ENCODE measurements at regions not wholly inside any gene's neighbourhood (a gene's known extent, or its start where the extent isn't known, plus 50 kb on each side); places are given as distances from the start of the nearest gene placed in this dataset.
"Not testable (repeated sequence)": the region's sequence is repeated elsewhere in the genome, so short reads cannot be mapped to it uniquely, and the experiment has no call there.

- DNase-seq: no peak
These were observed 62.0 kb downstream of the SKIDA1 start for GRCh38 chr10:21463436-21463835.

DNA sequence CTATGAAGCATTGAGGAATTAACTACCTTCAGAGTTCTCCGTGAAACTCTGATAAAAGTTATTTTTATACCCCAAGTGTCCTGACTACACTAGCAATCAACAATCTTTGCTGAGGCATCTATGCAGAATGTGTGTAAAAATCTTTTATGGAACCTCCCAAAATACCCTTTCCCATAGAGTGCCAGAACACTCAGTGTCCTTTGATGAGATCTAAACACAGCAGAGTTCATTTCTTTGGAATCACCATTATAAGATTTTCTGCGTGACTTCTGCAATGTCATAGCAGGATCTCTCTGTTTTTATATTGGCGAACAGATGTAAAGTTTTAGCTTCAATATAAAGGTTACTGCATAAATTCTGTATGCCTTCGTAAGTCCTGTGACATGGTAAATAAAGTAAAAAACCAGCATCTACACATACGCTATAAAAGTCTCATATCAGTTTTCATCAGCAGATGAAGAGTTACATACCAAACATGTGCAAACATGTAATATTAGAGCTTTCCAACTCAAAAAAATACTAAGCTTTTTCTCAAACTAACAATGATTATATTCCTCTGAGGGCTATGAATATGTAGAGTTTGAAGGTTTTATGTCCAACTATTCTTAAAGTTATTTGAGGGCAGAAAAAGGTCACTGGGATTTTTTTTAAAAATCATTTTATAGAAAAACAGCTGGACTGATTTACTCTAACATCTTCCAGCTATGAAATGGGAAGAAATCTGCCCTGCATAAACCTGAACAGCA is 67.2 kb downstream of the SKIDA1 start:
- no peak for DNase-seq

DNA sequence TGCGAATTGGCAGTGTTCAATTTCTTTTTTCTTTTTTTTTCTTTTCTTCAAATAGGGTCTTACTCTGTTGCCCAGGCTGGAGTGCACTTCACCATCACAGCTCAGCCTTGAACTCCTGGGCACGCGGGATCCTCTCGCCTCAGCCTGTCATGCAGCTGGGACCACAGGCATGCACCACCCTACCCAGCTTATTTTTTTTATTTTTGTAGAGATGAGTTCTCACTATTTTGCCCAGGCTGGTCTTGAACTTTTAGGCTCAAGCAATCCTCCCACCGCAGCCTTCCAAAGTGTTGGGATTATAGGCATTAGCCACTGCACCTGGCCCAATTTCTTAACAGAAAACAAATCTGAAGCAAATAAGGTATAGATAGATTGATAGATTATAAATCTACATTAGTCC is 69.3 kb downstream of the SKIDA1 start:
- DNase-seq: no peak

- no peak for DNase-seq
These were observed 73.3 kb downstream of the SKIDA1 start for GRCh38 chr10:21452203-21452602.

DNA sequence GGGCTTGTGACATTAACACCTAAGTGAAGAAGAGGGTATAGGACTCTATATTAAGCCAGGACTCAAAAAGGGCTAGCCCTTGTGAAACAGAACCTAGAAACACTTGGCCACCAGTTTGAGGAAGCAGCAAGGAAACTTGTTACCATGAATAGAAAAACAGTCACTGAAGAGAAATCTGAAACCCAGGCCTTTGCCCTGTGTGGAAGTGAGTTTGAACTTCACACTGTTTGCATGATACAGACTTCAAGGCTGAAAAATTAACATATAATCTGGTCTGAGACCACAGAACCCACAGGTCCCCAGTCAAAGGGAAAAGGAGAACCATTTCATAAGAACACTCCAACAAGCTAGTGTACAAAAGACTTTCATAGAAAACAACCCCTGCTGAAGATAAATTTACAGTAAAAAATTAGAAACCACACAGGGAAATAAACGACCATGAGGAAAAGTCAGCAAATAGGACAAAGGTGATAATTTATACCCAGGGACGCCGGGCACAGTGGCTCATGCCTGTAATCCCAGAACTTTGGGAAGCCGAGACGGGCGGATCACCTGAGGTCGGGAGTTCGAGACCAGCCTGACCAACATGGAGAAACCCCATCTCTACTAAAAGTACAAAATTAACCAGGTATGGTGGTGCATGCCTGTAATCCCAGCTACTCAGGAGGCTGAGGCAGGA is 76.1 kb downstream of the SKIDA1 start:
- no peak for DNase-seq

DNA sequence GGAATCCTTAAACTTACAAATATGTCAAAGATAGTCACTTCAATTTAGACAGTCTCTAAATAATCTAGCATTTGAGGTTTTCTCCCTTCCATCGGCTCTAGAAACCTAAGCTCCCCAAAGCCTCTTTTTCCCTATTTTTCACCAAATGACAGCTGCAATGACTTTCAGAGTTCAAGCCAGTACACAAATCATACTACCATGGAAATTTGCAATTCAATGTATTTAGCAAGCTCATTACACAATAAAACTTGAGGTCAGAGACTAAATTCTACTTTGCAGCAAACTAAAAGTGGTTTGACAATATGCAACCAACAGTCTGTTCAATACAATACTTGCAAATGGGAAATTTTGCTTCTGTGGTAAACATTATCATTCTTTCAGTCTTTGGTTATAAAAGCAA is 80.3 kb downstream of the SKIDA1 start:
- no peak for DNase-seq

GRCh38 chr10:21441625-21442024 is 83.9 kb downstream of the SKIDA1 start:
- DNase-seq: no peak

DNA sequence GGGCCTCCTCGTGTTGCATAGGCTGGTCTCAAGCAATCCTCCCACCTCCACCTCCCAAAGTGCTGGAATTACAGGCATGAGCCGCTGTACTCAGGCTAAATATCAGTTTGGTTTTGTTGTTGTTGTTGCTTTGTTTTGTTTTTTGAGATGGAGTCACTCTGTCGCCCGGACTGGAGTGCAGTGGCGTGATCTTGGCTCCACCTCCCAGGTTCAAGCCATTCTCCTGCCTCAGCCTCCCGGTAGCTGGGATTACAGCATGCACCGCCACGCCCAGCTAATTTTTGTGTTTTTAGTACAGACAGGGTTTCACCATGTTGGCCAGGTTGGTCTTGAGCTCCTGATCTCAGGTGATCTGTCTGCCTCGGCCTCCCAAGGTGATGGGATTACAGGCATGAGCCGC is 86.6 kb downstream of the SKIDA1 start:
- DNase-seq: not testable (repeated sequence)

DNA sequence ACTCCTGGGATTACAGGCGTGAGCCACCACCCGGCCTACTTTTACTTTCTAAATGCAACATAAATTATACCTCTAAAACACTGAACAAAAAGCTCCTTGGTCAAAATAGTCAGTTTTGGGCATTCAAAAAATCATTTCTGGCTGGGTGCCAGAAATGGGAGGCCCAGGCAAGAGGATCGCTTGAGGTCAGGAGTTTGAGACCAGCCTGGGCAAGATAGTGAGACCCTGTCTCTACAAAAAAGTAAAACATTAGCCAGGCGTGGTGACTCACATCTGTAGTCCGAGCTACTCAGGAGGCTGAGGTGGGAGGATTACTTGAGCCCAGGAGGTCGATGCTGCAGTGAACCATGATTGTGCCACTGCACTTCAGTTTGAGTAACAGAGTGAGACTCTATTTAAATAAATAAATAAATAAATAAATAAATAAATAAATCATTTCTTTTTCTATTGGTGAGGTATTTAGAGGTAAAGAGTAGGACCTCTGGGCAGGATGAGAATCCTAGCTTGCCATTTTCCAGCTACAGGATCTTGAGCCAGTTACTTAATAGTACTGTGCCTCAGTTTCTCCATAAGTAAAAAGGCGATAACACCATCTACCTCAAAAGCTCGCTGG is 87.6 kb downstream of the SKIDA1 start:
- no peak for DNase-seq

DNA sequence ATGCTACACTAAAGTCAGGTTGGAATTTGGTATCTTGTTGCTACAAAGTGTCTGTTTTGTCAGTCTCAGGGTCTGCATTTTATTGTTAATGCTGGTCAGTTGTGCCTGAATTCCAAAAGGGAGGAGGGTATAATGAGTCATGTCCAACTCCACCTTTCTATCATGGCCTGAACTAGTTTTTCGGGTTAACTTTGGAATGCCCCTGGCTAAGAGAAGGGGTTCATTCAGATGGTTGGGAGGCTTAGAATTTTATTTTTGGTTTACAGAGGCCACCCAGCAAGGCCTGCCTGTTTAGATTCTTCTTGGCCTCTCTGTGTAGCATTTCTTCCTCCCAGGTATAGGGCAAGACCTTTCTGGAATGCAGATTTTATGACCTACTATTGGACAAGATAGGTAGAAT is 93.2 kb downstream of the SKIDA1 start:
- DNase-seq: no peak

GRCh38 chr10:21431799-21432198 is 93.7 kb downstream of the SKIDA1 start:
- DNase-seq: no peak

DNA sequence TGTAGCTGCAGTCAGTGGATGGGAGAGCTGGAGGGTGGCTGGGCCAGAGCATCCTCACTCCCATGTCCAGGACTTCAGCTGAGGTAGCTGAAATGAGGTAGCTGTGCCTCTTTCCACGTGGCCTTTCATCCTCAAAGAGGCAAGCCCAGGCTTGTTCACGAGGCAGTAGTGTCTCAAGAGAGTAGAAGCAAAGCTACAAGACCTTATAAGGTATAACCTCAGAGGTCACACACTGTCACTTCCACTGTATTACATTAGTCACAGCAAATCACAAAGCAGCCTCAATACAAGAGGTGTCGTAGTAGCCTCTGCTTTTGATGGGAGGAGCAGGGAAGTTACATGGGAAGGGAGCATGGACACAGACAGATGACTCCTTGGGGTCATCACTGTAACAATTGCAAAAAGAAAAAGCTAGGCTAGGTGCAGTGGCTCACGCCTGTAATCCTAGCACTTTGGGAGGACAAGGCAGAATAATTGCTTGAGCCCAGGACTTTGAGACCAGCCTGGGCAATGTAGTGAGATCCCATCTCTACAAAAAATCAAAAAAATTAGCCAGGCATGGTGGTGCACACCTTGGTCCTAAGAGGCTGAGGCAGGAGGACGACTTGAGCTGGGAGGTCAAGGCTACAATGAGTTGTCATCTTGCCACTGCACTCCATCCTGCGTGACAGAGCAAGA is 97.5 kb downstream of the SKIDA1 start:
- DNase-seq: no peak

GRCh38 chr10:21424459-21424861 is 101.0 kb downstream of the SKIDA1 start:
- DNase-seq: no peak

- no peak for DNase-seq
These were observed 101.6 kb downstream of the SKIDA1 start for GRCh38 chr10:21423850-21424249.

- DNase-seq: no peak
These were observed 102.1 kb downstream of the SKIDA1 start for GRCh38 chr10:21423338-21423737.

DNA sequence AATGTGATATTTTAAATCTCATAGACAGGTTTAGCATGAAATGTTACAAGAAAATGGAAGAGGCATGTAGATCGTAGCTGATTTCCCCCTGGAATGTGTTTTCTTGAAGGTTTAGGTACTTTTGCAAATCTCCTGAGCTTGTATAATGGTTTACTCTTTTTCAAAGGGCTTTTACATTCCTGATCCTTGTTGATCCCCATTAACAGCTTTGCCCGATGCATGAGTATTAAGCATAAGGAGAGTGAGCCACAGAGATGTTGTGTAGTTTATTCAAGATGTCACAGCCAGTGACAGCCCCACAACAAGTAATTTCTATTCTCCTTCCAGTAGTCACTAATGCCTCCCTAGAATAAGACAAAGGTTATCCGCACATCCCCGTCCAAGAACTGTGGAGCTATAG is 103.7 kb downstream of the SKIDA1 start:
- DNase-seq: no peak

- DNase-seq: no peak
These were observed 104.5 kb downstream of the SKIDA1 start for GRCh38 chr10:21421016-21421415.

- not testable (repeated sequence) for DNase-seq
These were observed 106.4 kb downstream of the SKIDA1 start for GRCh38 chr10:21418981-21419576.

GRCh38 chr10:21417172-21417712 is 108.2 kb downstream of the SKIDA1 start:
- no peak for DNase-seq

DNA sequence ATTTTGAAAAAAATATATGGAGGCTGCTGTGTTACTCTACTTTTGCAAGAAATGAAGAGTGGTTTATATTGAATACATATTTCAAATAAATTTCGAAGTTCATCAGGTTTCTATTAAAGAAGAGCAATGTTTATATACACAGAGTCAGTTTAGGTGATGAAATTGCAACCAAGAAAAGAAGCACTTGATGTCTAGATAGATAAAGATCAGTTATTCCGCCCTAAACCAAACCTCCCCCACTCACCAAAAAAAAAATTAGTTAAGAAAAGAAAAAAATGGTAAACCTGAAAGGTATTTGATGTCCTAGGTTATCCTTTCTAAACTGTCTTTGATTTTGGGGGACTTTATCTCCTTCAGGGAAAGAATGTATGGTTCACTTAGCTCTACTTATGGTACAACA is 111.8 kb downstream of the SKIDA1 start:
- no peak for DNase-seq

DNA sequence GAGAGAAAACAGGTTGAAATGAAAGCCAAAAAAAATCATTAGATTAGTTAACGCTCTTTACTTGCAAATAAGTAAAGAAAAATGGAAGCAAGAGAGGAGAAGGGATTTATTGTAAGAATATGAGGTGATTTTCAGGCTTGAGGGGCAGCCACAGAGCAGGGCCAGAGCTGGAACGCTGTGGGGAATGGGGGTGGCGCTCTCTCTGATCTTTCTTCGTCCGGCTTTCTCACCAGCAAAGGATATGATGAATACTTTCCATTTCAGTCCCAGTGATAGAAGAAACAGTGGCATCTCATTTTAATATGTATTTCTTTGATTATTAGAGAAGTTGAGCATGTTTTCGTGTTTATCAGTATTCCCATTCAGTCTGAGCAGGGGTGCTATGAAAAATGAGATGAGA is 112.2 kb downstream of the SKIDA1 start:
- no peak for DNase-seq

DNA sequence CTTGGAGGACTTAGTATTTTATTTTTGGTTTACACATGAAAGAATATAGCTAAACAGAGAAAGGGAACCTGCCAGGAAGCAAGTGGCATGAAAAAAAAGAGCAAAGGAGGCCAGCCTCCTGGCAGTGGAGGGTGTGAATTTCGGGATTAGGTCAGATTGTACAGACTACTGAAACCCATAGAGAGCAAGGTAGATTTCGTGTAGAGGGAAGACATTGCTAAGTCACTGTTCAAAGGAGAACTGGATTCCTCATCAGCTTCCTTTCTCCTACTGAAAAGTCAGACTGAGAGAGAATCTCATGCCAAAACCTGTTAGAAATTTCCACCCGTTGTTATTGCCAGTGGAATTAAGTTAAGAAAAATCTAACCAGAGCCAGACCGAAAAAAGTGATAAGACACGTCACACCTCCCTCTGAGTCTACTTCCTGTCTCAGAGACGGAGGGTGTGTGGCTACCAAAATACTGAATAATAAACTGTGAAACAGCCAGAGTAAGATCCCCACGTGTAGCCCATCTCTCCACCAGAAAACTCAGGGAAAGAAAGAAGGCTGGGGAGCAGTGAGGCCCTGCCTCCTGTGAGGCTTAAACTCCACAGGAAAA is 118.8 kb downstream of the SKIDA1 start:
- DNase-seq: no peak

DNA sequence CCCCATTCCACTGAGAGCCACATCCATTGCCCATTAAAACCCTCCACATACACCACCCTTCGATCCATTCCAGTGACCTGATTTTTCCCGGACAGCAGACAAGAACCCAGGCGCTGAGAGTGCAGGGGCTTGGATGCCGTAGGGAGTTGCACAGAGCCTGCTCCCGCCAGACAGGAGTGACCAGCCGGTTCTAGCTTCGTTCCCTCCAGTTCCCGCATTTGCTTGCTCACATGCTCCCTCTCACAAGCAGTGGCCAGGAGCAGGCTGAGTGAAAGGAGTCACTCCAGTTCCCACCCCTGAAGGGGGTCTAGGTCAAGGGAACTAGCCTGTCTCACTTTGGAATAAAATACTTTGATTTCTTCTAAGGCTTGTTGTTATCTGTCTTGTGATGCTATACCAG is 119.5 kb downstream of the SKIDA1 start:
- no peak for DNase-seq
